BLaER1 (cell line): ENCODE measurements at regions not wholly inside any gene's neighbourhood (a gene's known extent, or its start where the extent isn't known, plus 50 kb on each side); places are given as distances from the start of the nearest gene placed in this dataset.
"Not testable (repeated sequence)": the region's sequence is repeated elsewhere in the genome, so short reads cannot be mapped to it uniquely, and the experiment has no call there.

Source experiments
- H3K27ac ChIP-seq: shearing (Covaris generic); formaldehyde crosslinking; 2 replicates; pipeline ENCODE4 v1.8.1; 2022
- H3K27me3 ChIP-seq: shearing (Covaris generic); formaldehyde crosslinking; 2 replicates; pipeline ENCODE4 v1.8.1; 2022
- H3K36me3 ChIP-seq: shearing (Covaris generic); formaldehyde crosslinking; 2 replicates; pipeline ENCODE4 v1.8.1; 2022
- H3K4me1 ChIP-seq: shearing (Covaris generic); formaldehyde crosslinking; 2 replicates; pipeline ENCODE4 v1.8.1; 2022
- H3K4me2 ChIP-seq: shearing (Covaris generic); formaldehyde crosslinking; 2 replicates; pipeline ENCODE4 v1.8.1; 2022
- H3K4me3 ChIP-seq: shearing (Covaris generic); formaldehyde crosslinking; 2 replicates; pipeline ENCODE4 v1.8.1; 2022
- H3K9ac ChIP-seq: shearing (Covaris generic); formaldehyde crosslinking; 2 replicates; pipeline ENCODE4 v1.8.1; 2022
- H3K9me3 ChIP-seq: shearing (Covaris generic); formaldehyde crosslinking; 2 replicates; pipeline ENCODE4 v1.8.1; 2022
- H4K20me1 ChIP-seq: shearing (Covaris generic); formaldehyde crosslinking; 2 replicates; pipeline ENCODE4 v1.8.1; 2022
- Cebpa-rat ChIP-seq: shearing (Covaris generic); IDR thresholded peaks from 2 replicates; pipeline ENCODE4 v1.8.1; 2022

- Histone ChIP-seq H3K9ac (no peak overlapping the region), H3K4me1 (no peaks in the 10 kb centered on the region), H3K36me3 (no peaks in the 10 kb centered on the region), H3K9me3 (no peaks in the 10 kb centered on the region), H3K27me3 (no peaks in the 10 kb centered on the region), H3K27ac (no peak overlapping the region), H4K20me1 (no peaks in the 10 kb centered on the region), H3K4me2 (no peak overlapping the region), H3K4me3 (no peak overlapping the region)
- no peak for TF ChIP-seq Cebpa-rat
Observed at GRCh38 chr6:87757792-87758191, 55.8 kb upstream of the AKIRIN2 start.

GRCh38 chr6:87756858-87757257 lies 54.8 kb upstream of the AKIRIN2 start:
- Histone ChIP-seq H3K36me3 (no peaks in the 10 kb centered on the region), H3K4me3 (no peak overlapping the region), H3K9ac (no peak overlapping the region), H3K27ac (no peak overlapping the region), H3K4me1 (no peaks in the 10 kb centered on the region), H3K9me3 (no peaks in the 10 kb centered on the region), H3K27me3 (no peaks in the 10 kb centered on the region), H3K4me2 (no peak overlapping the region), H4K20me1 (no peaks in the 10 kb centered on the region)
- no peak for TF ChIP-seq Cebpa-rat

GRCh38 chr6:87755708-87756671 lies 54.0 kb upstream of the AKIRIN2 start:
- no peak for TF ChIP-seq Cebpa-rat
- no peaks in the 10 kb centered on the region for H3K36me3 ChIP-seq
- no peak overlapping the region for H3K4me3 ChIP-seq
- H3K9me3 ChIP-seq = no peaks in the 10 kb centered on the region
- H4K20me1 ChIP-seq = no peaks in the 10 kb centered on the region
- no peak overlapping the region for H3K27ac ChIP-seq
- H3K27me3 ChIP-seq = no peaks in the 10 kb centered on the region
- H3K4me2 ChIP-seq = no peak overlapping the region
- H3K4me1 ChIP-seq = no peaks in the 10 kb centered on the region
- H3K9ac ChIP-seq = no peak overlapping the region

- Histone ChIP-seq H3K4me3 (no peak overlapping the region), H3K4me1 (no peaks in the 10 kb centered on the region), H4K20me1 (no peaks in the 10 kb centered on the region), H3K4me2 (no peak overlapping the region), H3K9me3 (no peaks in the 10 kb centered on the region), H3K36me3 (no peaks in the 10 kb centered on the region), H3K27me3 (no peaks in the 10 kb centered on the region), H3K27ac (no peak overlapping the region), H3K9ac (no peak overlapping the region)
- no peak for TF ChIP-seq Cebpa-rat
Observed at GRCh38 chr6:87754828-87755227, 52.8 kb upstream of the AKIRIN2 start.

- no peaks in the 10 kb centered on the region for H3K36me3 ChIP-seq
- no peak for TF ChIP-seq Cebpa-rat
- no peaks in the 10 kb centered on the region for H3K27me3 ChIP-seq
- no peak overlapping the region for H3K9ac ChIP-seq
- no peak overlapping the region for H3K4me2 ChIP-seq
- no peaks in the 10 kb centered on the region for H3K9me3 ChIP-seq
- H4K20me1 ChIP-seq = no peaks in the 10 kb centered on the region
- H3K27ac ChIP-seq = no peak overlapping the region
- H3K4me3 ChIP-seq = no peak overlapping the region
- no peaks in the 10 kb centered on the region for H3K4me1 ChIP-seq
Observed at GRCh38 chr6:87753131-87753685, 51.2 kb upstream of the AKIRIN2 start.

- not testable (repeated sequence) for H3K27me3 ChIP-seq, H3K36me3 ChIP-seq, H3K9me3 ChIP-seq, H3K4me3 ChIP-seq, H3K4me2 ChIP-seq, H4K20me1 ChIP-seq, H3K4me1 ChIP-seq, H3K27ac ChIP-seq, H3K9ac ChIP-seq
Observed at GRCh38 chr6:87752503-87752902, 50.5 kb upstream of the AKIRIN2 start.
